GM12872 (cell line): ENCODE measurements at regions not wholly inside any gene's neighbourhood (a gene's known extent, or its start where the extent isn't known, plus 50 kb on each side); places are given as distances from the start of the nearest gene placed in this dataset.

Experiments
- TF ChIP-seq, protein P1 (sequence below): IDR thresholded peaks from 3 replicates; pipeline ENCODE4 v1.5.1; 2011; ENCODE audit warnings: low read depth, mild to moderate bottlenecking, low read length, moderate library complexity; ENCODE audit not compliant: insufficient read depth

DNA sequence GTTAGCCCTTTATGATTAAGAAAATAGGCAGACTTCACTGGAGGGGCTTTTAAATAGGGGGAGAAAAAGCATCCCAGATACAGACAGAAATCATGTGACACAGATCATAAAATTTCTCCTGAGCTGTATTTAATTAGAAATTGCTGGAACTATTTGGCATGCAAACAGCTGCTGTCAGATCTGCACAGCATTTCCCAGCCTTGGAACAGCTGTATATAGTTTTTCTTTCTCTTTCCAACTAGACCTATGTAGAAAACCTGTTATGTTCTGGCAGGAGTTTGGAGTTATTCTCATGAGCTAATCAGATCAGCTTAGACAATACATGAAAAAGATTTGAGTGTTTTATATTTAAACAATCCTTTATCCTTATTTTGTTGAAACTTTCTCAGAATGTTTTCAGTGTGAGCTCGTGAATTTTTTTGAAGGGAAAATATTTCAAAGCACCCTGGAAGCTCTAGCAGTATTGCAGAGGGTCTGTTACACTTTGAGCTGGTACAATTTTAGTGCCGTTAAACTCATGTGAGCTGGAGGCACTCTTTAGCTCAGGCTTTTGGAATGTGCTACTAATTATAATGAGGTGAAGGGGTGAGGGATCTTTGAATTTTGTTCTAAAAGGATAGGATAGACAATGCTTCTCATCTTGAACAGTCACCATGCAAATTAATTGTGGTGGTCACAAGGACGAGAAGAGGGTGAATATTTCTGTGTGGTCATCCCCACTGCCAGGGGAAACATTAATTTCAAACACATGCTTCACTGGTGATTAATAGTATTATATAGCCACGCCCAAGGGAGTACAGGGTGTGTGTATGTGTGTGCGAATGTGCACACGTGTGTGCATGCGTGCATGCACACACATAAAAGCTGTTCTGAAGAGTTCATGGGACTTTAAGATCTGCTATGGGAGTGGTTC, 239.4 kb upstream of the FBXL7 start:
- TF ChIP-seq, protein P1, sequence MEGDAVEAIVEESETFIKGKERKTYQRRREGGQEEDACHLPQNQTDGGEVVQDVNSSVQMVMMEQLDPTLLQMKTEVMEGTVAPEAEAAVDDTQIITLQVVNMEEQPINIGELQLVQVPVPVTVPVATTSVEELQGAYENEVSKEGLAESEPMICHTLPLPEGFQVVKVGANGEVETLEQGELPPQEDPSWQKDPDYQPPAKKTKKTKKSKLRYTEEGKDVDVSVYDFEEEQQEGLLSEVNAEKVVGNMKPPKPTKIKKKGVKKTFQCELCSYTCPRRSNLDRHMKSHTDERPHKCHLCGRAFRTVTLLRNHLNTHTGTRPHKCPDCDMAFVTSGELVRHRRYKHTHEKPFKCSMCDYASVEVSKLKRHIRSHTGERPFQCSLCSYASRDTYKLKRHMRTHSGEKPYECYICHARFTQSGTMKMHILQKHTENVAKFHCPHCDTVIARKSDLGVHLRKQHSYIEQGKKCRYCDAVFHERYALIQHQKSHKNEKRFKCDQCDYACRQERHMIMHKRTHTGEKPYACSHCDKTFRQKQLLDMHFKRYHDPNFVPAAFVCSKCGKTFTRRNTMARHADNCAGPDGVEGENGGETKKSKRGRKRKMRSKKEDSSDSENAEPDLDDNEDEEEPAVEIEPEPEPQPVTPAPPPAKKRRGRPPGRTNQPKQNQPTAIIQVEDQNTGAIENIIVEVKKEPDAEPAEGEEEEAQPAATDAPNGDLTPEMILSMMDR: no peak

GRCh38 chr5:15256485-15256884, 243.5 kb upstream of the FBXL7 start:
- TF ChIP-seq, protein P1: no peak

GRCh38 chr5:15255576-15255975, 244.4 kb upstream of the FBXL7 start:
- TF ChIP-seq, protein P1: no peak

DNA sequence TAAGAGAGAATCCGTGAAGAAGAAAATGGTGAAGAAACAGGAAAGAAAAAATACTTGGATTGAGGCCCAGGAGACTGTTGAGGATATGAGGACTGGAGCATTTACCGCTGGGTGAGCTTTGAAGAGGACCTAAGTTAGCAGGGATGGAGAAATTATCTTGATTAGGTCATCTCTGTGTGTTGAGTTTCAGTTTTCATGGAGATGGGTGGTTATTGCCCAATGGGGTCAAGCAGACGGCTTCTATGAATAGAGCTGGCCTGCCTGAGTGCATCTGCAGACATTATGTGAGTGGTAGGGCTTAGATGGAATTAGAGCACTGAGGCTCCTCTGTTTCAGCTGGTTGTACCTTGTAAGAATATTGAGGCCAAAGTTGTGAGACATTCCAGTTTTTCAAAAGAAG, 245.4 kb upstream of the FBXL7 start:
- TF ChIP-seq, protein P1: no peak

DNA sequence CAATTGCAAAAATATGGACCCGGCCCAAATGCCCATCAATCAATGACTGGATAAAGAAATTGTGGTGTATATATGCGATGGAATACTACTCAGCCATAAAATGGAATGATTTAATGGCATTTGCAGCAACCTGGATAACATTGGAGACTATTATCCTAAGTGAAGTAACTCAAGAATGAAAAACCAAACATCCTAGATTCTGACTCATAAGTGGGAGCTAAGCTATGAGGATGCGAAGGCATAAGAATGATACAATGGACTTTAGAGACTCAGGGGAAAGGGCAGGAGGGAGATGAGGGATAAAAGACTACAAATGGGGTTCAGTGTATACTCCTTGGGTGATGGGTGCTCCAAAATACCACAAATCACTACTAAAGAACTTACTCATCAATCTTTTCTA, 247.6 kb upstream of the FBXL7 start:
- TF ChIP-seq, protein P1: no peak

DNA sequence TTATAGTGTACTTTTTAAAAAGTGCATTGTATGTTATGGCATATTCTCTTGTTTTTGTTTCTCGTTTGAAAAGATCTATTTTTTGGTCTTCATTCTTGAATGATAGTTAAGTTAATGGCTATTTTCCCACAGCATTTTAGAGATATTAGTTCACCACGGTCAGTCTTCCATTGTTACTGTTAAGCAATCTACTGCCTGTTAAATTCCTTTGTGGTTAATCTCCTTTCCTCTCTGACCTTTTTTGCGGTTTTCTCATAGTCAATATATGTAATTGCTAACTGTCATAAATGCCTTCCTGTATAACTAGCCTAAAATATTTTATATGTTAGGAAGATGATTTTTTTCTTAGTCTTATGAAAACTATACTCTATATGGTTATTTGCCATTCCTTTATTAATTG, 250.8 kb upstream of the FBXL7 start:
- TF ChIP-seq, protein P1: no peak

DNA sequence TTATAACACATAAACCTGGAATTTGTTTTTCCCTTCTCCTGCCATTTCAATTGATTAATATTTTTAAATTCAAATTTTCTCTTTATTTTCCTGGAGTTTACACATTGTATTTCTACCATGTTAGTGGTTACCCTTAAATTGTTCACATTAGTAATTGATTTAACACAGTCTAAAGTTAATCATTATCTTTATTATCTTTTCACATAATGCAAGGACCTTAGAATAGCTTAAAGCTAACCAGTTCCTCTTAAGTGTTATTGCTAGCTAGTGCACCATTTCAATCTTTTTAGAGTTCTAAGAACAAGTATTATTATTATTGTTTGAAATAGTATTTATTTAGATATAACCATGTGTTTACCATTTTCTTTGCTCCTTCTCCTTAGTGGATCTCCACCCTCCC, 251.2 kb upstream of the FBXL7 start:
- TF ChIP-seq, protein P1: no peak
